T47D (cell line): ENCODE measurements at regions not wholly inside any gene's neighbourhood (a gene's known extent, or its start where the extent isn't known, plus 50 kb on each side); places are given as distances from the start of the nearest gene placed in this dataset.
"Not testable (repeated sequence)": the region's sequence is repeated elsewhere in the genome, so short reads cannot be mapped to it uniquely, and the experiment has no call there.

Experiments used
- DNase-seq, 2 experiments: peaks; one replicate each; pipeline versions ENCODE4 v3.0.0 to v3.0.0-alpha.2; 2011 to 2012; ENCODE audit warnings: low read depth in 1 of 2, low spot score in 1 of 2
- JUND ChIP-seq: IDR thresholded peaks from 2 replicates; pipeline ENCODE4 v1.6.1; 2012; ENCODE audit warnings: low read depth
- in situ Hi-C: cut with HindIII; loops from 2 replicates; pipeline ENCODE4 v1.10.0; 2016; ENCODE audit warnings: low sequenced_read_pairs, low pct_unique_long_range_greater_than_20kb

DNA sequence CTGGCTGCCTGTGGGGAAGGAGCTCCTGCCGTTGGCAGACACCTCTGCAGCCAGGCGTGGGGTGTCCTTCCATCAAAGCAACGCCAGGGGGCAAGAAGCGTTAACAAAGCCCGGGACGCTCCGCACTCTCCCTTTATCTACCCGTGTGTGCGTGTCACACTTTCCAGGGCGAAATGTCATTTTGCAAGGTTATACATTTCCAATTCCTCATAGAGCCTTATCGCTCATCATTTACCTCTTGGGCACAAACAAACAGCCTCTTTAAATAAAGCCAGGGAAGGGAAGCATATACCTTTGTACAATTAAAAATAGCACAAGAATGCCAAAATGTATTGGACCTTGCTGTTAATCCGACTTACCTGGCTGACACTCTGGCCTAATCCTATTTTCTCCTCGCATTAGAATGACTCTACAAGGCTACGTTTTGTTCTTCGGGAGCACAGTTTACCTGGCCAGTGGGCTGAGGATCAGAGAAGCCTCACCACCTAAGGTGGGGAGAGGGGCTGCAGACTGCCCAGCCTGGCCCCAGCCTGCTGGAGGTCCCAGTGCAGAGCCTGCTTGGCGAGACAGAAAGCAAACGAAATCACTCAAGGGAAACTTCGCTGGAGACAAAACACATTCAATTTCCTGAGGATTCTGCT, 77.6 kb upstream of the EN2 start:
- in situ Hi-C loops: no loop called here
- peak; percentile 72 to 88 for DNase-seq
- TF ChIP-seq JUND: no peak

DNA sequence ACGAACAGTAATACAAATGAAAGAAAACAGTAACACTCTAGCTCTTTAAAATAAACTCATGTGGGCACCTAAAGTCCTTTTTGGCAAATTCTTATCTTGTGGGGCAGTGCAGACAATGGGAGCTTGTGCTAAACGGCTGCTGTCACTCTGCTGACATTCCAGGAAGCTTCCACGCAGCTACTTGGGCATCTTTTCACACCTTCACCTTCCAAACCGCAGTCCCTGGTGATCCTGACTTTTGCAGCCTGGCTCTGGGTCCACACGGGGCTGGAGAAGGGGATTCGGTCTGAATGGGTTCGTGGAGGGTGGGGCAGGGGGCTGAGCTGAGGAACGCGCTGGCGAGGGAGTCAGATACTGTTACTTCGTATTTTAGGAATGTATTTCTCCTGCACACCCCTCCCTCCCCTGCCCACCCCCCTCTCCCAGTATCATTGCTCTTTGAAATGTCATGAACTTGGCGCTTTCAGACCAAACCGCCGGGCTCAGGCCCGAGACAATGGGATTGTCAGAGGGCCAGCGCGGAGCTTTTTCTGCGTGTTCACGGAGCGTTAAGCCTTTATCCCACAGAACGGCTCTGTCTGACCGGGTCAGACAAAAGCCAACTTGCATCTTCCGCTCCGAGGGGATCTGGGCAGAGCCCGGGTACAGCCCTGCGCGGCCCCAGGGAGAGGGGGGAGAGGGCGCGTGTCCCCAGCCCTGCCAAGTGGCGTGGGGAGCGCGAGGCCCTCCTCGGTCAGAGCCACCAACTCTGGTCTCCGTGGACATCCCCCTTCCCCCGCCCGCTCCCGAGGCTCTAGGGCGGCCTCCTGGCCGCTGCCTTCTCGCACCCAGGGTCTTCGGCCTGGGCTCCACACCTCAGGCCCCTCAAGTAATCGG, 76.7 kb upstream of the EN2 start:
- no peak for TF ChIP-seq JUND
- peak in 1 of 2 experiments; percentile 23 for DNase-seq
- in situ Hi-C loops: no loop called here

DNA sequence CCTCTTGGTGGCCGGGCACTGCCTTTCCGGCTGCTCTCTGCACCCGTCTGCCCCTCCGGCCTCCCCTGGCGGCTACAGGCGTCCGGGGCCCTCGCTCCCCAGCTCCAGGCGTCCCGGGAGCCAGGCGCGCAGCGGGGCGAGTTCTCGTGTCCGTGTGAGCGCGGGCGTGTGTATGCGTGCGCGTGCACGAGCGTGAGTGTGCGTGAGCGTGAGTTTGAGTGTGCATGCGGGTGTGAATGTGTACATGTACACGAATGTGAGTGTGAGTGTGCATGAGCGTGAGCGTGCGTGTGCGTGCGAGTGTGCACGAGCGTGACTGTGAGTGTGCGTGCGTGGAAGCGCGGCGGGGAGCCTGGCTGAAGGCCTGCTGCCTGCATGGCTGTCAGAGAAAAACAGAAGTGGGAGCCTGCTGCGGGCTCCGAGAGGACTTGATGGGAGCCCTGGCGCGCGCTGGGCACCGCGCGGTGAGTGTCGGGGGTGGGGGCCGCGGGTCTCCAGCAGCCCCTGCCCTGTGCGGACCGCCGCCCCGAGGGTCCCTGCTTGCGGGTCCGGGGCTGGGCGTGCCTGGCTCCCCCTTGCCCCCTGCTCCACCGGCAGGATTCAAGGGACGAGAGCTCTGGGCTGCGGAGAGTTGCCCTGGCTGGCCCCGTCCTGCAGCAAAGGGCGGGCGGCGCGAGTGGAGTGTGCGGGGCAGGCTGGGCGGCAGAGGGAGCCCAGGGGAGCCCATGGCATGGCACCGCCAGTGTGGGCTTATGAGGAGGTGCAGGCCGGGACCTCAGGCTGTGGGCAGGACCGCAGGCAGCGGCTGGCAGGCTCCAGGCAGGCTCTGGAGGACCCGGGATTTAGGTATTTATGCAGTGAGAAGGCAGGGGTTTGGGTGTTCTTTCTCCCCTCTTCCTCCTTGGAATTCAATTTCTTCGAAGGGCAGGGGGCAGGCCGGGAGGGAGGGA, 75.8 kb upstream of the EN2 start:
- in situ Hi-C loops: no loop called here
- no peak for TF ChIP-seq JUND
- no peak for DNase-seq

DNA sequence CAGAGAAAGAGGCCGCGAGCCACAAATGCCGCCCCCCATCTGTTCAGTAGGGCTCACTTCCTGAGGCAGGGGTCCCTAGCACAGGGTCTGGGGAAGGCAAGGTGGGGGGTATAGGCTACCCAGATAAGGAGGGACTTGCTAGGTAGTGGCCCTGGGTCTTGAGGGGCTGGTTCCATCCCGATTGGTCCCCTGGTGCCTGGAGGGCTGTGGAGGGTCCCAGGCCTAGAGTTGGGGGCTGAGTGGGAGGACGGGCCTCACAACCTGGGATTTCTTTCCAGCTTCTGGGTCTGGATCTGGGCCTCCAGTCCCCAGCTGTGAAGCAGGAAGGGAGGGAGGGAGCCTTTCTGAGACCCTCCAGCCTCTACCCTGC, 75.1 kb upstream of the EN2 start:
- DNase-seq: no peak
- TF ChIP-seq JUND: no peak
- in situ Hi-C loops: no loop called here

DNA sequence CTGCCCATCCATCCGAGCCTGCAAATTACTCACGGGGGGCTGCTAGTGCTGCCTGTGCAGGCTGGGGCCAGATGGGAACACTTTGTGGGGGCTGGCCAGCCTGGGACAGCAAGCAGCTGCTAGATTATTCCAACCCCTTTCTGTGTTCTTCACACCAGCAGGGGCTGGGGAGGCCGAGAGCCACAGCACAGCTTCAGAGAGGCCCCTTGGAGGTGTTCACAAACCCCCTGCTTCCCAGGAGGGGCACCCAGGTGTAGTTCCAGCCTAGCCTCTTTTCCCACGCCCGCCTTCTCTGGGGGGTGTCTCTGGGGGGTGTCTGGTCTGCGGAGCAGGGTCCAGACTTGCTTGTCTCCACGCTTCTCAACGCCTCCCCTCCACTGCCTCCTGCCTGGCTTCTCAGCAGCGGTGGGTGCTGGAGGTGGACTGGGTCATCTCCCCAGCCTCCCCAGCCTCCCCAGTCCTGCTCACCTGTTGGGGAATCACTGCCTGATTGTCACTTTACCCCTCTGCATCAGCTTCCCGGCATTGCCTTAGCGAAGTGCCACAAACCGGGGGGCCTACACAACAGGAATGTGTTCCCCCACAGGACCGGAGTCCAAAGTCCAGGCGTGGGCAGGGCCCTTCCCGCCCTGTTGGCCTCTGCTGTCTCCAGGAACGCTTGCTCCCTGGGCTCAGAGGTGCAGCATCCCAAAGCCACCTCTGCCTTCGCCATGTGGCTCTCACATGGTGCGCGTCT, 74.0 kb upstream of the EN2 start:
- DNase-seq: no peak
- in situ Hi-C loops: no loop called here
- no peak for TF ChIP-seq JUND

DNA sequence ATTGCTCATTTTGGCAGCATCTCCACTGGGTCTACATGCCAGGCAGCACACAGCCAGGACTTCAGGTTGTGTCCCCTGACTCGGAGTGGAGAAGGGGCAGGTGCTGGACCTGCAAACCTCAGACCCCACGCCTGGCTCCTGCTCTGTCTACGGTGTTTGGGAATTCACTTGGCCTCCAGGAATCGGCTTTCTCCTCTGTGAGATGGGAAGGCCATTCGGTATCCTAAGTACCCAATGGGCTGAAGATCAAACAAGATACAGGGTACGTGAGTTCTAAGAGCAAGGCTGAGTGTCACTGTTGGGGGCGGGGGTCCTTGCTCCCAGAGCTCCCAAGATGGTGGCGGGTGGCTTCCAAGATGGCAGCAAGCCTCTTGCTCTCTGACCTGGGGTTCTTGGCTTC, 73.2 kb upstream of the EN2 start:
- in situ Hi-C loops: no loop called here

DNA sequence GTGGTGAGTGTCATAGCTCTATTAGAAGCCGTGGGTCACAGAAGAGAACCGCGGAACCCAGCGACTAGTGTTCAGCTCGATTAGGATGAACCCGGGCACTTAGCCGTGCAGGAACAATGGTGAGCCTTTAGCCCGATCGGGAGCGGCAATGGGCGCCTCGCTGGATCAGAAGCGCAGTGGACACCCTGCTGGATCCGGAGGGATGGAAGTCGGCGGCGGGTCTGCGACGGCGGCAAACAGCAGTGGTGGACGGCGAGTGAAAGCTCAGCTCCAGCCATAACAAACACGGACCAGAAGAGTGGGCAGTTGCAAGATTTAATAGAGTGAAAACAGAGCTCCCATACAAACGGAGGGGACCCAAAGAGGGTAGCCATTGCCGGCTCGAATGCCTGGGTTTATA, 72.7 kb upstream of the EN2 start:
- DNase-seq, in situ Hi-C loops: not testable (repeated sequence)

More for the DNA sequence above, 73.2 kb upstream of the EN2 start:
- no peak for TF ChIP-seq JUND
- no peak for DNase-seq

DNA sequence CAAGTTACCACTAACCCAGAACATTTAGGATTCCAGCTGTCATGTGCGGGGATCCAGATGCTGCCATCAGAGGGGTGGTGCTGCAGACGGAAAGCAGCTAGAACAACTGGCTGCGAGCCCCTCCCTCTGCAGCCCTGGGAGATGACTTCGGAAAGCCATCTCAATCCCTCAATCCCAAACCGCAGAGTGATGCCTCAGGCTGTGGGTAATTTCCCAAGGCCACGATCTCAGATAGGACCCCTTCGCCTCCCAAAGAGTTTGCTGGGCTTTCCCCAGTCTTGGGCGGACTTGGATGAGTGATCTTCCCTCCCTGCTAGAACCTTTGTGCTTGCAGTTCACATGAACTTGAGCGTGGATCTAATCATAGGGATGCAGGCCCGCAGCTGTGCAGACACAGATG, 71.3 kb upstream of the EN2 start:
- TF ChIP-seq JUND: no peak
- in situ Hi-C loops: no loop called here
- no peak for DNase-seq

DNA sequence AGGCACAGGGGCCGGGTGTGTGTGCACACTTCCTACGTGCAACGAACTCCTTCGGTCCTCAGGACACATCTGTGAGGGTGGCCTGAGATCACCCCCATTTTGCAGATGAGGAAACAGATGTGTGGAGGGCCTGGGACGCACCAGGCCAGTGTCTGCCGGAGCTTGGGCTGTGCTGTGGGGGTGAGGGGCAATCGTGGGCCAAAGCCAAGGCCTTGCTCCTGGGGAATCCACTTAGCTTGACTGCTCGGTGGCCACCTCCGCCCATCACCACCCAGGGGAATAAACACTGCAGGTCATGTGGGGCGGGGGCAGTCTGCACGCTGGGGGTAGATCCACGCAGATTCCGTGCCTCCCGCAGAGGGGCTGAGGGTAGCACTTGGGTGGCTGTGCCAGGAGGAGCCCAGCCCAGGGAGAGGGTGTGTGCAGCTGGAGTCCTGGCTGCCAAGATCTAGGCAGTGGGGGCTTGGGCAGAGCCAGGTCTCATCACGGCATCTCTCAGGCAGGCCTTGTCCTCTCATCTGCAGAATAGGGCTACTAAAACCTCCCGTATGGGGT, 70.8 kb upstream of the EN2 start:
- in situ Hi-C loops: no loop called here
- no peak for DNase-seq
- no peak for TF ChIP-seq JUND

DNA sequence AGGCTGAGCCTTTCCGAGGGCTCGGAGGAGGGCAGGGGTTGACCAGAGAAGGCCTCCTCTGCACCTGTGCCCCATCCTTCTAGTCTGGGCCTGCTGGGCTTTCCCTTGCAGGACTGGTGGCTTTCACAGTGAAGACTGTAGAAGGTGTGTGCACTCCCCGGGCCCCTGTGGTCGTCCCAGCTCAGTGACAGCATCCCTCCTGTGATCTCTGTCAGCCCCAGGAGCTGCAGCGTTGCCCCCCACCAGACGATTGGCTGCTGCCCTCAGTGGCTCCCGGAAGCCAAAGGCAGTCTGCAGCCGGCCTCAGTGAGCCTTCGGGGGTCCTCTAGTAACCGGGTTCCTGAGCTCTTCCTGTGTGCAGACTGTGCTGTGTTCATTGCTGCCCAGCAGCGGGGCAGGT, 69.4 kb upstream of the EN2 start:
- no peak for TF ChIP-seq JUND
- DNase-seq: no peak
- in situ Hi-C loops: no loop called here

DNA sequence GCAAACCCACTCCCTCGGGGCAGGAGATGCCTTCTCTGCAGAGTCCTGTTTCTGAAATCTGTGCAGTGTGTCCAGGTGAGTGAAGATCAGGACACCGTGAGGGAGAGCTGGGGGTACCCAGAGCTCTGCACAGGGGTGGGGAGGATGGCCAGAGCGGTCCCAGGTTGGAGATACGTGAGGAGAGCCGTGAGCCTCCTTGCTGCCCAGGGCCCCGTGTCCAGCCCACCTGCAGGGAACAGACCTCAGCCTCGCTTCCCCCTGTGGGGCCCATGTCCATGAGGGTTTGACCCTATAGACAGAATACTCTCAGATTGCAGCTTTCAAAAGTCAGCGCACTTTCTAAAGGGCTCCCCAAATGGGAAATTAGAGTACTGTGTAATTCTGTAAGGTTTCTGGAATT, 66.5 kb upstream of the EN2 start:
- TF ChIP-seq JUND: no peak
- in situ Hi-C loops: no loop called here
- DNase-seq: no peak
